Transverse colon (tissue), 4 donors: ENCODE measurements at regions not wholly inside any gene's neighbourhood (a gene's known extent, or its start where the extent isn't known, plus 50 kb on each side); places are given as distances from the start of the nearest gene placed in this dataset.

Experiments used
- DNase-seq: peaks from one replicate; pipeline ENCODE4 v3.0.0-alpha.2; 2019
- H3K27ac ChIP-seq, 4 donors: fragments of 200-600 bp; sonication (generic); 2 replicates each; pipeline ENCODE4 v1.5.1; 2016 to 2018; ENCODE audit warnings: inconsistent platforms in 4 of 4
- H3K27me3 ChIP-seq: fragments of 200-600 bp; sonication (generic); 2 replicates; pipeline ENCODE4 v1.5.1; 2017; ENCODE audit warnings: inconsistent platforms
- H3K36me3 ChIP-seq, 4 donors: fragments of 200-600 bp; sonication (generic); 2 replicates each; pipeline ENCODE4 v1.5.1; 2017 to 2019; ENCODE audit warnings: inconsistent platforms in 4 of 4
- H3K4me1 ChIP-seq, 4 donors: fragments of 200-600 bp; sonication (generic); 2 replicates each; pipeline ENCODE4 v1.5.1; 2017 to 2020; ENCODE audit warnings: inconsistent platforms in 4 of 4
- H3K4me3 ChIP-seq, 4 donors: fragments of 200-600 bp; sonication (generic); 1 replicate in 1 of 4; 2 replicates in 3 of 4; pipeline versions ENCODE4 v1.5.1 to v1.6.1; 2017 to 2019; ENCODE audit warnings: inconsistent platforms in 4 of 4
- H3K9me3 ChIP-seq, 2 donors: fragments of 200-600 bp; sonication (generic); 2 replicates each; pipeline ENCODE4 v1.5.1; 2017 to 2019; ENCODE audit warnings: inconsistent platforms in 2 of 2
- CTCF ChIP-seq, 5 experiments: fragments of 200-600 bp in 3 of 5; fragments of 450-650 bp in 2 of 5; sonication (generic) in 3 of 5; IDR thresholded peaks; 1 replicate in 2 of 5; 2 replicates in 3 of 5; pipeline ENCODE4 v1.5.1; 2016 to 2017; ENCODE audit warnings: antibody characterized with exemption in 5 of 5, inconsistent platforms in 3 of 5, mild to moderate bottlenecking in 2 of 5, moderate library complexity in 1 of 5
- EP300 ChIP-seq: sonication (generic); formaldehyde crosslinking; IDR thresholded peaks from one replicate; pipeline ENCODE4 v1.6.1; 2017; ENCODE audit warnings: antibody characterized with exemption, low read depth
- POLR2A ChIP-seq: fragments of 450-650 bp; IDR thresholded peaks from one replicate; pipeline ENCODE4 v1.6.1; 2016; ENCODE audit warnings: antibody characterized with exemption, mild to moderate bottlenecking, moderate library complexity
- POLR2AphosphoS5 ChIP-seq, 3 donors: sonication (generic); formaldehyde crosslinking; IDR thresholded peaks; one replicate each; pipeline ENCODE4 v1.6.1; 2016; ENCODE audit warnings: antibody characterized with exemption in 3 of 3
- WGBS, 2 donors: methylation state at CpG; one replicate each; pipeline ENCODE4 v1.1.5; 2018; ENCODE audit warnings: low coverage in 1 of 2; 5-methylcytosine and 5-hydroxymethylcytosine counted together
- in situ Hi-C, 4 donors: fragments of 200-750 bp; cut with MboI; loops; one replicate each; pipeline versions ENCODE4 v1.15.0 to v1.15.1; 2017; ENCODE audit warnings: low sequenced_read_pairs in 3 of 4, low pct_ligation_motif_present in 1 of 4, low pct_unique_long_range_greater_than_20kb in 1 of 4
- intact Hi-C: fragments of 100-400 bp; cut with DNase I; formaldehyde crosslinking; loops from one replicate; pipeline ENCODE4 v1.15.1; 2023; ENCODE audit warnings: low total_unique reads

GRCh38 chr22:49469896-49470740 is 357.6 kb downstream of the BRD1 start:
- TF ChIP-seq POLR2AphosphoS5 (IDR thresholded peaks at IDR 0.05) (no peak), EP300 (no peak), POLR2A (no peak), CTCF (IDR thresholded peaks at IDR 0.05) (no peak)
- no peaks in the 10 kb centered on the region for H3K9me3 ChIP-seq
- peaks cover 5% of the 10 kb centered on the region for H3K27me3 ChIP-seq
- intact Hi-C loops (no loop called here), in situ Hi-C loops (no loop called here)
- no peaks in the 10 kb centered on the region for H3K36me3 ChIP-seq
- no peak overlapping the region for H3K27ac ChIP-seq
- no peak overlapping the region for H3K4me3 ChIP-seq
- 85% methylated on average over 33 of the region's 33 CpGs; no CpG with 5 or more reads in 1 of the 2 donors for WGBS, 2 donors
- no peak for DNase-seq
- no peaks in the 10 kb centered on the region for H3K4me1 ChIP-seq

- WGBS, 2 donors, result 56 to 62% methylated on average over 6 to 11 of the region's 11 CpGs
- Histone ChIP-seq H3K9me3 (no peaks in the 10 kb centered on the region), H3K36me3 (no peaks in the 10 kb centered on the region), H3K27ac (no peak overlapping the region), H3K4me1 (no peaks in the 10 kb centered on the region), H3K27me3 (no peaks in the 10 kb centered on the region), H3K4me3 (no peak overlapping the region)
- in situ Hi-C loops (no loop called here), intact Hi-C loops (no loop called here)
- DNase-seq, result no peak
- TF ChIP-seq CTCF (IDR thresholded peaks at IDR 0.05) (no peak), POLR2A (no peak), EP300 (no peak), POLR2AphosphoS5 (IDR thresholded peaks at IDR 0.05) (no peak)
Measured at GRCh38 chr22:49468487-49469198, 359.0 kb downstream of the BRD1 start.

GRCh38 chr22:49466878-49467595 is 360.6 kb downstream of the BRD1 start:
- H3K9me3 ChIP-seq, result no peaks in the 10 kb centered on the region
- in situ Hi-C loops (no loop called here), intact Hi-C loops (no loop called here)
- no peak overlapping the region for H3K4me3 ChIP-seq
- TF ChIP-seq EP300, result no peak
- no peak for TF ChIP-seq CTCF (IDR thresholded peaks at IDR 0.05)
- no peak for TF ChIP-seq POLR2AphosphoS5 (IDR thresholded peaks at IDR 0.05)
- 84% methylated on average over 17 of the region's 17 CpGs; no CpG with 5 or more reads in 1 of the 2 donors for WGBS, 2 donors
- H3K36me3 ChIP-seq, result no peaks in the 10 kb centered on the region
- no peak overlapping the region for H3K27ac ChIP-seq
- no peak for DNase-seq
- H3K4me1 ChIP-seq, result no peaks in the 10 kb centered on the region
- no peaks in the 10 kb centered on the region for H3K27me3 ChIP-seq

- DNase-seq, result no peak
- Histone ChIP-seq H3K9me3 (no peaks in the 10 kb centered on the region), H3K4me3 (no peak overlapping the region), H3K27me3 (no peaks in the 10 kb centered on the region), H3K4me1 (no peaks in the 10 kb centered on the region), H3K27ac (no peak overlapping the region), H3K36me3 (no peaks in the 10 kb centered on the region)
- in situ Hi-C loops (no loop called here), intact Hi-C loops (no loop called here)
- no peak for TF ChIP-seq POLR2A
- no peak for TF ChIP-seq EP300
- no peak for TF ChIP-seq POLR2AphosphoS5 (IDR thresholded peaks at IDR 0.05)
- TF ChIP-seq CTCF (IDR thresholded peaks at IDR 0.05), result no peak
- 39 to 57% methylated on average over 2 to 6 of the region's 6 CpGs for WGBS, 2 donors
Measured at GRCh38 chr22:49464037-49464436, 363.6 kb downstream of the BRD1 start.
